Endodermal cell (in vitro differentiated cells): ENCODE measurements at regions not wholly inside any gene's neighbourhood (a gene's known extent, or its start where the extent isn't known, plus 50 kb on each side); places are given as distances from the start of the nearest gene placed in this dataset.

Experiments
- DNase-seq: peaks from one replicate; pipeline ENCODE4 v3.0.0-alpha.2; 2017
- H3K27ac ChIP-seq: 2 replicates; pipeline ENCODE4 v1.5.1; 2013; ENCODE audit warnings: mild to moderate bottlenecking, low read depth, low read length, moderate library complexity
- H3K27me3 ChIP-seq: 2 replicates; pipeline ENCODE4 v1.6.1; 2013; ENCODE audit warnings: mild to moderate bottlenecking, low read length, moderate library complexity; ENCODE audit not compliant: insufficient read depth, control insufficient read depth, poor library complexity, severe bottlenecking
- H3K36me3 ChIP-seq: 2 replicates; pipeline ENCODE4 v1.7.0; 2013; ENCODE audit warnings: mild to moderate bottlenecking, low read length, moderate library complexity; ENCODE audit not compliant: control insufficient read depth, insufficient read depth
- H3K4me1 ChIP-seq: one replicate; pipeline ENCODE4 v1.7.0; 2013; ENCODE audit warnings: low read length; ENCODE audit not compliant: control insufficient read depth, insufficient read depth
- H3K4me3 ChIP-seq: 2 replicates; pipeline ENCODE4 v1.5.1; 2013; ENCODE audit warnings: mild to moderate bottlenecking, low read length, moderate library complexity
- H3K9ac ChIP-seq: 2 replicates; pipeline ENCODE4 v1.6.1; 2013; ENCODE audit warnings: mild to moderate bottlenecking, low read length, moderate library complexity; ENCODE audit not compliant: poor library complexity, severe bottlenecking; ENCODE audit errors: extremely low read depth
- H3K9me3 ChIP-seq: 2 replicates; pipeline ENCODE4 v1.6.1; 2013; ENCODE audit warnings: mild to moderate bottlenecking, low read length, moderate library complexity; ENCODE audit not compliant: control insufficient read depth
- H3K27ac Mint-ChIP-seq: 2 replicates; pipeline ENCODE4 v1.8.0; 2020; ENCODE audit warnings: mixed read lengths
- H3K27me3 Mint-ChIP-seq: 2 replicates; pipeline ENCODE4 v1.8.0; 2021; ENCODE audit warnings: mild to moderate bottlenecking, mixed read lengths; ENCODE audit not compliant: insufficient read depth
- H3K36me3 Mint-ChIP-seq: 2 replicates; pipeline ENCODE4 v1.8.0; 2020; ENCODE audit warnings: low read depth, mixed read lengths
- H3K4me1 Mint-ChIP-seq: 2 replicates; pipeline ENCODE4 v1.8.0; 2020; ENCODE audit warnings: mixed read lengths
- H3K4me3 Mint-ChIP-seq: 2 replicates; pipeline ENCODE4 v1.8.0; 2020; ENCODE audit warnings: mild to moderate bottlenecking, moderate library complexity, mixed read lengths
- H3K9me3 Mint-ChIP-seq: 2 replicates; pipeline ENCODE4 v1.8.0; 2020; ENCODE audit warnings: mild to moderate bottlenecking, mixed read lengths
- WGBS, 2 experiments: methylation state at CpG; one replicate each; pipeline versions ENCODE4 v1.1.5 to v1.1.7; 2013; ENCODE audit warnings: missing lambda C conversion rate in 2 of 2, mixed read lengths in 1 of 2; ENCODE audit not compliant: insufficient coverage in 1 of 2, insufficient read length in 1 of 2; 5-methylcytosine and 5-hydroxymethylcytosine counted together
- TF ChIP-seq, protein P1 (sequence below): fragments of 200-600 bp; sonication (generic); conservative IDR thresholded peaks from 2 replicates; pipeline ENCODE4 v1.5.0; 2021; ENCODE audit warnings: antibody characterized with exemption, mild to moderate bottlenecking

GRCh38 chr1:213438339-213438738 is 387.3 kb downstream of the RPS6KC1 start:
- no peak overlapping the region for H3K9ac ChIP-seq
- DNase-seq: no peak
- TF ChIP-seq, protein P1, sequence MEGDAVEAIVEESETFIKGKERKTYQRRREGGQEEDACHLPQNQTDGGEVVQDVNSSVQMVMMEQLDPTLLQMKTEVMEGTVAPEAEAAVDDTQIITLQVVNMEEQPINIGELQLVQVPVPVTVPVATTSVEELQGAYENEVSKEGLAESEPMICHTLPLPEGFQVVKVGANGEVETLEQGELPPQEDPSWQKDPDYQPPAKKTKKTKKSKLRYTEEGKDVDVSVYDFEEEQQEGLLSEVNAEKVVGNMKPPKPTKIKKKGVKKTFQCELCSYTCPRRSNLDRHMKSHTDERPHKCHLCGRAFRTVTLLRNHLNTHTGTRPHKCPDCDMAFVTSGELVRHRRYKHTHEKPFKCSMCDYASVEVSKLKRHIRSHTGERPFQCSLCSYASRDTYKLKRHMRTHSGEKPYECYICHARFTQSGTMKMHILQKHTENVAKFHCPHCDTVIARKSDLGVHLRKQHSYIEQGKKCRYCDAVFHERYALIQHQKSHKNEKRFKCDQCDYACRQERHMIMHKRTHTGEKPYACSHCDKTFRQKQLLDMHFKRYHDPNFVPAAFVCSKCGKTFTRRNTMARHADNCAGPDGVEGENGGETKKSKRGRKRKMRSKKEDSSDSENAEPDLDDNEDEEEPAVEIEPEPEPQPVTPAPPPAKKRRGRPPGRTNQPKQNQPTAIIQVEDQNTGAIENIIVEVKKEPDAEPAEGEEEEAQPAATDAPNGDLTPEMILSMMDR: no peak
- no peaks in the 10 kb centered on the region for H3K4me1 ChIP-seq
- Mint-ChIP-seq H3K4me3 (no peak overlapping the region), H3K9me3 (no peaks in the 10 kb centered on the region), H3K27me3 (peaks cover under 1% of the 10 kb centered on the region), H3K27ac (no peak overlapping the region), H3K36me3 (no peaks in the 10 kb centered on the region), H3K4me1 (peaks cover 5% of the 10 kb centered on the region)
- no peaks in the 10 kb centered on the region for H3K36me3 ChIP-seq
- H3K9me3 ChIP-seq: no peaks in the 10 kb centered on the region
- no peaks in the 10 kb centered on the region for H3K27me3 ChIP-seq
- no peak overlapping the region for H3K27ac ChIP-seq
- no peak overlapping the region for H3K4me3 ChIP-seq

DNA sequence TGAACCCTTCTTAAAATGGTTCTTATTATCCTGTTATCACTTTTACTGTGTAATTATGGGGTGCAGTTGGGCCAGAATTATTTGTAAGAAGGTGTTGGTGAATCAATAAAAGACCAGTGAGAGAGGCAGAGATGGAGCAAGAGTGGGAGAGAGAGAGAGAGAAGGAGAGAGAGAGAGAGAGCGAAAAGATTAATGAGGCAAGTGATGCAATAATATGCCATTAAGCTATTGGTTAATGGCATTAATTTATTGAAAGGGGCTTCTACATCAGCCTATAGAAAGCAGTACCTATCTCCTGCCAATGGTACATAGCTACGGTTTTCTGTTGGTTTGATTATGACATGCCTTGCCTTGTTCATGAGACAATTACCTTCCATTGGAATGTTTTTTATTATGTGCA is 388.7 kb downstream of the RPS6KC1 start:
- H3K27ac ChIP-seq: no peak overlapping the region
- Mint-ChIP-seq H3K27me3 (peaks cover 2% of the 10 kb centered on the region), H3K4me1 (peaks cover 5% of the 10 kb centered on the region), H3K27ac (no peak overlapping the region), H3K9me3 (no peaks in the 10 kb centered on the region), H3K36me3 (no peaks in the 10 kb centered on the region), H3K4me3 (no peak overlapping the region)
- 88 to 100% methylated on average over 1 to 2 of the region's 2 CpGs for WGBS, 2 experiments
- no peaks in the 10 kb centered on the region for H3K36me3 ChIP-seq
- no peaks in the 10 kb centered on the region for H3K9me3 ChIP-seq
- no peak for DNase-seq
- H3K4me1 ChIP-seq: no peaks in the 10 kb centered on the region
- H3K4me3 ChIP-seq: no peak overlapping the region
- TF ChIP-seq, protein P1: no peak
- no peak overlapping the region for H3K9ac ChIP-seq
- no peaks in the 10 kb centered on the region for H3K27me3 ChIP-seq

DNA sequence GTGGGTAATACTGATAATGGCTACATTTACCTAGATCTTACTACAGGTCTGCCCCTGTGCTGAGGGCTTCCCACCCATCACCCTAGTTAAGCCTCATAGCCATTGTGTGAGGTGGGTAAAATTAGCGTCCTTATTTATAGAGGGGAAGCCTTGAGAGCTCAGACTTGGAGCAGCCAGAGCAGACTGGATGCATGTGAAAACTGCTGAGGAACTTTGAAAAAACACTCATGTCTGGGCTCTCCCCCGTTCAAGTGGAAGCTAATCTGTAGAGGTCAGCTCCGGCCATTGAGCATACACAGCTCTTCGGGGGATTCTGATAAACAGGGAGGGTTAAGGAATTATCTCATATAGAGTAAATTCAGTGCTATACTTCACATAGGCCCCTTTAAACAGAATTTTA is 389.7 kb downstream of the RPS6KC1 start:
- Histone ChIP-seq H3K4me1 (no peaks in the 10 kb centered on the region), H3K27ac (no peak overlapping the region), H3K4me3 (no peak overlapping the region), H3K9ac (no peak overlapping the region), H3K27me3 (no peaks in the 10 kb centered on the region), H3K36me3 (no peaks in the 10 kb centered on the region), H3K9me3 (no peaks in the 10 kb centered on the region)
- Mint-ChIP-seq H3K36me3 (no peaks in the 10 kb centered on the region), H3K4me3 (no peak overlapping the region), H3K4me1 (peaks cover 2% of the 10 kb centered on the region), H3K27me3 (peaks cover 2% of the 10 kb centered on the region), H3K27ac (no peak overlapping the region), H3K9me3 (no peaks in the 10 kb centered on the region)
- TF ChIP-seq, protein P1: no peak
- DNase-seq: no peak
- WGBS, 2 experiments: 50 to 72% methylated on average over 2 to 4 of the region's 4 CpGs
